AG04450 (cell line): ENCODE measurements at regions not wholly inside any gene's neighbourhood (a gene's known extent, or its start where the extent isn't known, plus 50 kb on each side); places are given as distances from the start of the nearest gene placed in this dataset.

Experiments
- CTCF ChIA-PET: fragments of 300-600, 350-600 bp; formaldehyde crosslinking; extraction: SDS; loops from one replicate; lab custom pipeline; 2022; ENCODE audit warnings: antibody characterized with exemption, inconsistent platforms; lab: Charles Lee
- POLR2A ChIA-PET: fragments of 350-600 bp; formaldehyde crosslinking; extraction: SDS; loops from one replicate; lab custom pipeline; 2021; ENCODE audit warnings: antibody characterized with exemption, inconsistent platforms; lab: Yijun Ruan, JAX
- DNase-seq: peaks from one replicate; pipeline ENCODE4 v3.0.0-alpha.2; 2011; ENCODE audit warnings: low read depth, low spot score
- H3K27ac ChIP-seq: one replicate; pipeline ENCODE4 v1.5.1; 2012; ENCODE audit warnings: low read depth, low read length, control low read depth
- H3K27me3 ChIP-seq: one replicate; pipeline ENCODE4 v1.6.0; 2012; ENCODE audit warnings: low read length; ENCODE audit not compliant: control insufficient read depth, insufficient read depth
- H3K4me3 ChIP-seq: 2 replicates; pipeline ENCODE4 v1.5.1; 2011; ENCODE audit warnings: mild to moderate bottlenecking, low read depth, low read length, control low read depth
- H3K9me3 ChIP-seq: 2 replicates; pipeline ENCODE4 v1.5.1; 2012; ENCODE audit warnings: low read length; ENCODE audit not compliant: control insufficient read depth, insufficient read depth
- TF ChIP-seq, protein P1 (sequence below): IDR thresholded peaks from 2 replicates; pipeline ENCODE4 v1.5.1; 2011; ENCODE audit warnings: low read depth, low read length, control low read depth, inconsistent platforms

DNA sequence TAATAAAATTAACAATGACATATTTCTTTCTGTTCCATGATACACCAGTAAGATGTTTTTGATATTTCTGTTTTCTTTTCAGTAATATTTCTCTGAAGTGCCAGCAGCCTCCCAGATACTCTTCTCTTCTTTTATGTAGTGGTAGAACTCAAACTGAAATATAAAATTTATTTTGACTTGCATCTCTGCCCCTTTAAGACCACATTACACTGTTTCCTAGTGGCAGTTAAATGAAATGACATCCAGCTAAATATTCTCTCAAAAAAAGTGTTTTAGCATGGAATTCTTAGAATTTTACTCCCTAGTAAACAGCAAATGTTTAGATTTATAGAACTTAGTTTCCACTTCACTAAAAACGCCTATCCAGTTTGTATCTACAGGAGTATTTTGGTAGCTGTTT is 237.2 kb upstream of the MTPN start:
- TF ChIP-seq, protein P1, sequence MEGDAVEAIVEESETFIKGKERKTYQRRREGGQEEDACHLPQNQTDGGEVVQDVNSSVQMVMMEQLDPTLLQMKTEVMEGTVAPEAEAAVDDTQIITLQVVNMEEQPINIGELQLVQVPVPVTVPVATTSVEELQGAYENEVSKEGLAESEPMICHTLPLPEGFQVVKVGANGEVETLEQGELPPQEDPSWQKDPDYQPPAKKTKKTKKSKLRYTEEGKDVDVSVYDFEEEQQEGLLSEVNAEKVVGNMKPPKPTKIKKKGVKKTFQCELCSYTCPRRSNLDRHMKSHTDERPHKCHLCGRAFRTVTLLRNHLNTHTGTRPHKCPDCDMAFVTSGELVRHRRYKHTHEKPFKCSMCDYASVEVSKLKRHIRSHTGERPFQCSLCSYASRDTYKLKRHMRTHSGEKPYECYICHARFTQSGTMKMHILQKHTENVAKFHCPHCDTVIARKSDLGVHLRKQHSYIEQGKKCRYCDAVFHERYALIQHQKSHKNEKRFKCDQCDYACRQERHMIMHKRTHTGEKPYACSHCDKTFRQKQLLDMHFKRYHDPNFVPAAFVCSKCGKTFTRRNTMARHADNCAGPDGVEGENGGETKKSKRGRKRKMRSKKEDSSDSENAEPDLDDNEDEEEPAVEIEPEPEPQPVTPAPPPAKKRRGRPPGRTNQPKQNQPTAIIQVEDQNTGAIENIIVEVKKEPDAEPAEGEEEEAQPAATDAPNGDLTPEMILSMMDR: peak; percentile 30; the same call in 1 of the 2 replicates
- POLR2A ChIA-PET: no interaction called here
- no peak for DNase-seq
- no peaks in the 10 kb centered on the region for H3K27me3 ChIP-seq
- H3K9me3 ChIP-seq: no peaks in the 10 kb centered on the region
- CTCF ChIA-PET: no interaction called here
- no peak overlapping the region for H3K4me3 ChIP-seq
- H3K27ac ChIP-seq: no peak overlapping the region

DNA sequence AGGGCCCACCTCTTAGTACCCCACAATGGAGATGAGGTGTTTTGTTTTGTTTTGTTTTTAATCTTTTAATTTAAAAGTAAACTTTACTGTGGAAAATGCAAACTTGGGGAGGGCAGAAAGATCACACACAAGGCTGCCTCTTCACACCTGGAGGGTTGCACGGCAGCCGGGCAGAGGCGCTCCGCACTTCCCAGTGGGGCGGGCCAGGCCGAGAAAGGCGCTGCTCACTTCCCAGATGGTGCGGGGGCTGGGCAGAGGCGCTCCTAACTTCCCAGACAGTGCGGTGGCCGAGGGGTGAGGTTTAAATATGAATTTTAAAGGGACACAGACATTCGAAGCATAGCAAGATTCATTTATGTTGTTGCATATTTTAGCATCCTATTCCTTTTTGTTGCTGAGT is 235.9 kb upstream of the MTPN start:
- H3K4me3 ChIP-seq: no peak overlapping the region
- no peak for DNase-seq
- no peaks in the 10 kb centered on the region for H3K9me3 ChIP-seq
- no peaks in the 10 kb centered on the region for H3K27me3 ChIP-seq
- H3K27ac ChIP-seq: no peak overlapping the region
- TF ChIP-seq, protein P1: no peak
- ChIA-PET CTCF (no interaction called here), POLR2A (no interaction called here)

DNA sequence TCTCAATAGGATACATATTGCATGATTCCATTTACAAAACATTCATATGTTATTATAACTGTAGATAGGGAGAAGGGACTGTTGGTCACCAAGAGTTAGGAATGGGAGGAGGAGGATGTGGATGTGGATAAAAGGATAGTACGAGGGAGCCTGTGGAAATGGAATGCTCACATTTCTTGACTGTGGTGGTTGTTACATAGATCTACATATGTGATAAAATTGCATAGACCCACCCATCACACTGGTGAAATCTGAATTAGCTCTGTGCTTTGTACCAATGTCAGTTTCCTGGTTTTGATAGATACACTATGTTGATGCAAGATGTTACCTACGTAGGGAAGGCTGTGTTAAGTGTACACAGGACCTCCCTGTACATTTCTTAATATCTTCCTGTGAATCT is 233.5 kb upstream of the MTPN start:
- no peak for DNase-seq
- H3K27ac ChIP-seq: no peak overlapping the region
- ChIA-PET POLR2A (no interaction called here), CTCF (no interaction called here)
- H3K27me3 ChIP-seq: no peaks in the 10 kb centered on the region
- H3K9me3 ChIP-seq: no peaks in the 10 kb centered on the region
- H3K4me3 ChIP-seq: no peak overlapping the region
- TF ChIP-seq, protein P1: no peak

DNA sequence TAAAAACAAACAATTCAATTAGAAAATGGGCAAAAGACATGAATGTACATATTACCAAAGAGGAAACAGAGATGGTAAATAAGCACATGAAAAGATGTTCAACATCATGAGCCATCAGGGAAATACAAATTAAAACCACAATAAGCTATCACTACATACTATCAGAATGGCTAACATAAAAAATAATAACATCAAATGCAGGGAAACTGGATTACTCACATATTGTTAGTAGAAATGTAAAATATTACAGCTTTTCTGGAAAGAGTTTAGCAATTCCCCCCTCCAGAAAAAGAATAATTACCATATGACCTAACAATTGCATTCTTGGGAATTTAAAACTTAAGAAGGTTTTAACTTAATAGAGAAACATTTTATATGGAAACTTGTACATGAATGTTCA is 232.9 kb upstream of the MTPN start:
- DNase-seq: no peak
- TF ChIP-seq, protein P1: no peak
- Histone ChIP-seq H3K4me3 (no peak overlapping the region), H3K9me3 (no peaks in the 10 kb centered on the region), H3K27ac (no peak overlapping the region), H3K27me3 (no peaks in the 10 kb centered on the region)
- POLR2A ChIA-PET: no interaction called here
- CTCF ChIA-PET: no interaction called here

DNA sequence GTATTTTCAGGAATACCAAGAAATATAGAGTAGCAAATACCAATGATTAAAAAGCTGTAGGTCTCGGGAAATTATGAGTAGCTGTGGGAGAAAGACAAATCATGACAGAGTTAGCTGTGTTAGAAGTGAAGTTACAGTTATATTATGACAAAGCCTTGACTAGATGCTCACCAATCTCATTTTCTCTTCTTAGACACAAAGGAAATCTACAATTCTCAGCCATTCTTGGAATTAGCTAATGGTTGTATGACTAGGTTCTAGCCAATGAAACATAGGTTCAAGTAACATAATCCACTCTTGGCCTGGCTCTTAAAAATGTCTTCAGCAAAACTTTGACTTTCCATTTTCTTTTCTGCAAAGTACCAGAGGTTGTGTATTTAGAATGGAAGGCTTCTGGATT is 228.8 kb upstream of the MTPN start:
- H3K9me3 ChIP-seq: no peaks in the 10 kb centered on the region
- no peak overlapping the region for H3K4me3 ChIP-seq
- H3K27me3 ChIP-seq: no peaks in the 10 kb centered on the region
- TF ChIP-seq, protein P1: no peak
- ChIA-PET CTCF (no interaction called here), POLR2A (no interaction called here)
- DNase-seq: no peak
- no peak overlapping the region for H3K27ac ChIP-seq
